ENCODE measurements at regions not wholly inside any gene's neighbourhood (a gene's known extent, or its start where the extent isn't known, plus 50 kb on each side); places are given as distances from the start of the nearest gene placed in this dataset.
"Not testable (repeated sequence)": the region's sequence is repeated elsewhere in the genome, so short reads cannot be mapped to it uniquely, and the experiment has no call there.

DNA sequence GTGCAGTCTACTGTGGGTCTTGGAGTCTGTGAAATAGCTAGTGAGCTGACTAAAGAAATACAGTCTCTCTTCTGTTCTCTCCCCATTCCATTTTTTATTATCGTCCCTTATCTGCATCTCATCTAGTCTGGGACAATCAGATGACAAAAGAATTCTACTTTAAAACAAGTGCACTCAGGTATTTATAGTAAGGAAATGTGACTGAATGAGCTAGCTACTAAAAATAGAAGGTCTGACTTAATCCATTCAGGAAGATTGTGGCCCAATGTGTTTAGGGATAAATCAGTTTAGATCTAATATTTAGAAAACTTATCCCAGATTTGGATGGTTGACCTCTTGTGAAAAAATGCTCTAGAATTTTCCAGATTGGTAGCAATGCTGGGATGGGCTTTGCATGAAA is 126.8 kb upstream of the NRXN3 start:
- no peak overlapping the region for H3K4me3 ChIP-seq
- intact Hi-C loops (cut with DNase I): loop anchor here in 1 of 4 donors (10.0 kb wide), 1 partner anchor 551 kb away; no protein-coding TSS in a partner anchor
- no peak for DNase-seq
- 61 to 71% (median 68%) methylated on average over 1 of the region's 1 CpG for WGBS, 3 donors
- TF ChIP-seq EP300 (IDR thresholded peaks at IDR 0.05) (no peak), POLR2A (IDR thresholded peaks at IDR 0.05) (no peak)
- TF ChIP-seq, protein P1, sequence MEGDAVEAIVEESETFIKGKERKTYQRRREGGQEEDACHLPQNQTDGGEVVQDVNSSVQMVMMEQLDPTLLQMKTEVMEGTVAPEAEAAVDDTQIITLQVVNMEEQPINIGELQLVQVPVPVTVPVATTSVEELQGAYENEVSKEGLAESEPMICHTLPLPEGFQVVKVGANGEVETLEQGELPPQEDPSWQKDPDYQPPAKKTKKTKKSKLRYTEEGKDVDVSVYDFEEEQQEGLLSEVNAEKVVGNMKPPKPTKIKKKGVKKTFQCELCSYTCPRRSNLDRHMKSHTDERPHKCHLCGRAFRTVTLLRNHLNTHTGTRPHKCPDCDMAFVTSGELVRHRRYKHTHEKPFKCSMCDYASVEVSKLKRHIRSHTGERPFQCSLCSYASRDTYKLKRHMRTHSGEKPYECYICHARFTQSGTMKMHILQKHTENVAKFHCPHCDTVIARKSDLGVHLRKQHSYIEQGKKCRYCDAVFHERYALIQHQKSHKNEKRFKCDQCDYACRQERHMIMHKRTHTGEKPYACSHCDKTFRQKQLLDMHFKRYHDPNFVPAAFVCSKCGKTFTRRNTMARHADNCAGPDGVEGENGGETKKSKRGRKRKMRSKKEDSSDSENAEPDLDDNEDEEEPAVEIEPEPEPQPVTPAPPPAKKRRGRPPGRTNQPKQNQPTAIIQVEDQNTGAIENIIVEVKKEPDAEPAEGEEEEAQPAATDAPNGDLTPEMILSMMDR (IDR thresholded peaks at IDR 0.05): no peak
- H3K9me3 ChIP-seq: no peaks in the 10 kb centered on the region
- H3K27me3 ChIP-seq: no peaks in the 10 kb centered on the region
- no peaks in the 10 kb centered on the region for H3K36me3 ChIP-seq
- H3K4me1 ChIP-seq (ENCODE audit: insufficient read depth): no peaks in the 10 kb centered on the region
- no peak overlapping the region for H3K27ac ChIP-seq

DNA sequence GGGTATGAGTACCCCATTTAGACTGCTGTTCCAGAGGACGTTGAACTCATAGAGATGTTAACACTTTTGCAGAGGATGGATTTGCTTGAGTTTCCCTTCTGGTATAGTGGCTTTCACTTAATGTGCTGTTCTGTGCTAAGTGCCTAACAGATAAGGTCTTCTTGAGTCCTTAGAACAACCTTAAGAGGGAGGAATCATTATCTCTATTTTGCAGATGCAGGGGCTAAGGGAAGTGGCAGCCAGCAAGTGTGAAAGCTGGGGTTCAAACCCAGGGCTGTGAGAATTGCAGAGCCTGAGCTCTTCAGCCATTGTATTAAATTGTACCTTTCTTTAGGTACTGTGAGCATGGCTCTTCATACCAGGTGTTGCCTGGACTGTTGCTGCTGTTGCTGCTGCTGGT is 122.1 kb upstream of the NRXN3 start:
- Histone ChIP-seq H3K36me3 (no peaks in the 10 kb centered on the region), H3K27ac (no peak overlapping the region), H3K4me1 (ENCODE audit: insufficient read depth) (no peaks in the 10 kb centered on the region), H3K4me3 (no peak overlapping the region), H3K27me3 (no peaks in the 10 kb centered on the region), H3K9me3 (no peaks in the 10 kb centered on the region)
- no peak for TF ChIP-seq POLR2A (IDR thresholded peaks at IDR 0.05)
- TF ChIP-seq, protein P1 (IDR thresholded peaks at IDR 0.05): no peak
- TF ChIP-seq EP300 (IDR thresholded peaks at IDR 0.05): no peak
- no peak for DNase-seq
- intact Hi-C loops (cut with DNase I): loop anchor here in 1 of 4 donors (10.0 kb wide), 1 partner anchor 547 kb away; no protein-coding TSS in a partner anchor
- 24 to 45% (median 36%) methylated on average over 1 of the region's 1 CpG for WGBS, 3 donors

DNA sequence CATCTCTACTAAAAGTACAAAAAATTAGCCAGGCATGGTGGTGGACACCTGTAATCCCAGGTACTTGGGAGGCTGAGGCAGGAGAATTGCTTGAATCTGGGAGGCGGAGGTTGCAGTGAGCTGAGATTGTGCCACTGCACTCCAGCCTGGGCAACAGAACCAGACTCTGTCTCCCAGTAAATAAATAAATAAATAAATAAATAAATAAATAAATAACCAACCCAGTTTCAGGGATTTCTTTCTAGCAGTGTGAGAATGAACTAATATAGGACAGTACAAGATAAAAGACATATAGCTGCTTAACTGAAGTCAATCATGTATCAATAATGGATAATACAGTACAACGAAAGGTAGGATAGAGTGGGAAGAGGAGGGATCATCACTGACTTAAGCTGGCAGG is 113.3 kb upstream of the NRXN3 start:
- WGBS, 3 donors: 91 to 92% (median 92%) methylated on average over 2 of the region's 2 CpGs
- H3K27ac ChIP-seq; intact Hi-C loops (cut with DNase I); H3K27me3 ChIP-seq; H3K4me3 ChIP-seq; H3K36me3 ChIP-seq; DNase-seq; H3K9me3 ChIP-seq; H3K4me1 ChIP-seq (ENCODE audit: insufficient read depth): not testable (repeated sequence)

DNA sequence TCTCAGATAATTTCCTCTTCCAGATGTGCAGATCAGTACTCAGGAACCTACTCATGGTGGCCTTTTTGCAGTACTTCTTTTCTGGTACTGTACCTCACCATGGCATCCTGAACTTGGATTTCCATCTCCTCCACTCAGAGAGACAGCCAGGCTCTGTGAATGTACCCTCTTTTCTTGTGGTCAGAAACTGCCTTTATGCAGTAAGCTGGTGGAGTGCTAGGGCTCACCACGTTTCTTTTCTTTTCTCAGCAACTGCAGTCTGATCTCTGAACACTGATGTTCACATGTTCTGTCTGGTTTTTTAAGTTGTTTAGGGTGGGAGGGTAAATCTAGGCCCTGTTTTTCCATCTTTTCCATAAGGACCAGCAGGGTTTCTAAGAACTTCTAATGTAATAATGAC is 99.8 kb upstream of the NRXN3 start:
- 43 to 55% (median 46%) methylated on average over 1 of the region's 1 CpG for WGBS, 3 donors
- no peak overlapping the region for H3K27ac ChIP-seq
- H3K36me3 ChIP-seq: no peaks in the 10 kb centered on the region
- TF ChIP-seq EP300 (IDR thresholded peaks at IDR 0.05) (no peak), POLR2A (IDR thresholded peaks at IDR 0.05) (no peak)
- TF ChIP-seq, protein P1 (IDR thresholded peaks at IDR 0.05): no peak
- intact Hi-C loops (cut with DNase I): no loop called here
- no peaks in the 10 kb centered on the region for H3K27me3 ChIP-seq
- no peak overlapping the region for H3K4me3 ChIP-seq
- DNase-seq: no peak
- no peaks in the 10 kb centered on the region for H3K9me3 ChIP-seq
- H3K4me1 ChIP-seq (ENCODE audit: insufficient read depth): no peaks in the 10 kb centered on the region

DNA sequence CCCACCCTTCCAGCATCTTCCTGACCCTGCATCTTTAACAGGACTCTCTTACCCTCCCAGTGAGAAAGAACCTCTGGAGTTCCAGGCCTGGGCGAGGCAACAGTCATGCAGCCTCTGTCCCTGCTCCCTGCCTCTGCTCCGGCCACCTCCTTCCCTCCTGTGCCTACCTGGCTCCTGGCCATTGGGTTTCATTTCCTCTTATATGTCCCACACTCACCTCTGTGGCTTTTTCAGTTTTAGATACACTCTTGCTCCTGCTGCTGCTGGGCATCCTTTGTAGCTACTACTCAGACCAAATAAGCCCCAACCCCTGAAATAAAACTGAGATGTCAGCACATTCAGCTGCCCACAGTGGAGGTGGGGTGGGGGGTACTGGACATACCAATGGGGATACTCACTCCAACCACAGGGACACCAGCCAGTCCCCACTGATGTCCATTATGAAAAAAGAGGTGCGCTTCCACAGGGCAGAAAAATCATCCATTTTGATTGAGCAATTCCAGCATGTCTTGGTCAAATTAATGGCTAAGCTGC is 99.1 kb upstream of the NRXN3 start:
- intact Hi-C loops (cut with DNase I): no loop called here
- Histone ChIP-seq H3K27ac (no peak overlapping the region), H3K4me1 (ENCODE audit: insufficient read depth) (no peaks in the 10 kb centered on the region), H3K4me3 (no peak overlapping the region), H3K36me3 (no peaks in the 10 kb centered on the region), H3K27me3 (no peaks in the 10 kb centered on the region), H3K9me3 (no peaks in the 10 kb centered on the region)
- TF ChIP-seq EP300 (IDR thresholded peaks at IDR 0.05) (no peak), POLR2A (IDR thresholded peaks at IDR 0.05) (no peak)
- TF ChIP-seq, protein P1 (IDR thresholded peaks at IDR 0.05): no peak
- no peak for DNase-seq
- WGBS, 3 donors: 79 to 84% (median 83%) methylated on average over 3 of the region's 3 CpGs
